K562 (cell line): ENCODE measurements at regions not wholly inside any gene's neighbourhood (a gene's known extent, or its start where the extent isn't known, plus 50 kb on each side); places are given as distances from the start of the nearest gene placed in this dataset.

ENCODE experiments used
- ATF1 ChIP-seq, 2 experiments: fragments of 450-650 bp in 1 of 2; IDR thresholded peaks; 2 replicates each; pipeline ENCODE4 v1.6.1; 2016; ENCODE audit warnings: missing compliant biosample characterization in 1 of 2, missing genetic modification characterization in 1 of 2
- CAMTA2 ChIP-seq: fragments of 250-450 bp; sonication (Bioruptor Pico); conservative IDR thresholded peaks from 2 replicates; pipeline ENCODE4 v1.5.1; 2022
- CREB3L1 ChIP-seq: fragments of 450-650 bp; IDR thresholded peaks from 2 replicates; pipeline ENCODE4 v1.6.1; 2014; ENCODE audit warnings: low read depth, mild to moderate bottlenecking, moderate library complexity, borderline replicate concordance
- PHF20 ChIP-seq: fragments of 450-650 bp; IDR thresholded peaks from 2 replicates; pipeline ENCODE4 v1.6.1; 2018; ENCODE audit not compliant: partially characterized antibody
- ZNF609 ChIP-seq: sonication (generic); formaldehyde crosslinking; IDR thresholded peaks from 2 replicates; pipeline ENCODE4 v1.8.1; 2023; ENCODE audit warnings: missing genetic modification reagents, mild to moderate bottlenecking, borderline replicate concordance

- TF ChIP-seq ZNF609 (CRISPR knock-in tag) (no peak), CREB3L1 (no peak), ATF1 (CRISPR knock-in tag; IDR thresholded peaks at IDR 0.05) (no peak), ATF1 (tag; IDR thresholded peaks at IDR 0.05) (no peak), PHF20 (no peak), CAMTA2 (CRISPR knock-in tag) (no peak)
Measured at GRCh38 chr2:181235683-181236459, 221.3 kb upstream of the ITGA4 start (continued).
